Activated naive CD8-positive, alpha-beta T cell treated with anti-CD3 and anti-CD28 coated beads, Interleukin-2, amount 50 U/mL, for 16 hours (primary cell): ENCODE measurements at regions not wholly inside any gene's neighbourhood (a gene's known extent, or its start where the extent isn't known, plus 50 kb on each side); places are given as distances from the start of the nearest gene placed in this dataset.
"Not testable (repeated sequence)": the region's sequence is repeated elsewhere in the genome, so short reads cannot be mapped to it uniquely, and the experiment has no call there.

ENCODE experiments used
- DNase-seq: peaks from one replicate; pipeline ENCODE4 v3.0.0-alpha.2; 2020; ENCODE audit warnings: low read depth, low spot score

DNA sequence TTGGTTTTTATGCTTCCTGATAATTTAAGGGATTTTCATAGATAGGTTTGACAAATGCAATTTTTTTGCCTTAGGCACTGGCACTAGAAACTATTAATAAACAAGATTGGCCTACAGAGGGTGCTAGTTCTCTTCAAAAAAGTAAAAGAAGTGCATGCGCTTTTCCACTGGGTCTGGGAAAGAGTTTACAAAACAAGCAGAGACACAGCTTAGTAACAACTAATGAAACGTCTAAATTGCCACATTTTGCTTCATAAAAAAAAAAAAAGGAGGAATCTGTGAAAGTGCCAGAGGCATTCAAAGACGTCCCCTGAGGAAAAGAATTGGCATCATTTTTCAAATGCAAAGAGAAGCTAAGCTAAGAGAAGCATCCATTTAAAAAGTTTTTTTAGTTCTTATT lies 58.3 kb upstream of the EEA1 start:
- DNase-seq, result no peak

DNA sequence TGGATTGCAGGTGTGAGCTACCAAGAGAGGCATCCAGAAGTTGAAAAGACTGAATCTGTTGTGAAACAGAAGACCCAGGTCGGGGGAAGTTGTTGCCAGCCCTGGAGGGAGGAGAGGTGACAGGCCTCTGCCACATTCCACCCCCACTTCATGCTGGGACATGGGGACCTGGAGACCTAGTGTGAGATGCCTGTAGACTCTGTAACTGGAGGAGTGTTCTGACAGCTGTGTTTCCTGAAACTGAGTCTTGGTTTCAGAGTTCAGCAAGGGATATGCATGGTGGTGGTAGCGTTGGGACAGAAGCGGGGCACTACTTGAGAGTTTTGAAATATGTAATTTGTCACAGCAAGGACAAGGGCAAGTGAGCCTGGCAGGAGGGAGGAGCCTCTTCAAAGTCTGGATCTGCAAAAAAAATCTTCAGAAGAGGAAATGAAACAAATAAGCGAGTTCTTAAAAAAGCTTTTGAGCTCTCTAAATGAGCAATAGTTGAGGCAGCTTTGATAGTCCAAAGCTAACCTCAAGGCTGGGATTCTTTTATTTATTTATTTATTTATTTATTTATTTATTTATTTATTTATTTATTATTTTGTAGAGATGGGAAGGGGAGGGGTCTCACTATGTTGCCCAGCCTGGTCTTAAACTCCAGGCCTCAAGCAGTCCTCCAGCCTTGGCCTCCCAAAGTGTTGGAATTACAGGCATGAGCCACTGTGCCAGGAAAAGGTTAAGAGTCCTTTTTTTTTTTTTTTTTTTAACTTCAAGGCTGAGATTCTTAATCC lies 58.9 kb upstream of the EEA1 start:
- no peak for DNase-seq

DNA sequence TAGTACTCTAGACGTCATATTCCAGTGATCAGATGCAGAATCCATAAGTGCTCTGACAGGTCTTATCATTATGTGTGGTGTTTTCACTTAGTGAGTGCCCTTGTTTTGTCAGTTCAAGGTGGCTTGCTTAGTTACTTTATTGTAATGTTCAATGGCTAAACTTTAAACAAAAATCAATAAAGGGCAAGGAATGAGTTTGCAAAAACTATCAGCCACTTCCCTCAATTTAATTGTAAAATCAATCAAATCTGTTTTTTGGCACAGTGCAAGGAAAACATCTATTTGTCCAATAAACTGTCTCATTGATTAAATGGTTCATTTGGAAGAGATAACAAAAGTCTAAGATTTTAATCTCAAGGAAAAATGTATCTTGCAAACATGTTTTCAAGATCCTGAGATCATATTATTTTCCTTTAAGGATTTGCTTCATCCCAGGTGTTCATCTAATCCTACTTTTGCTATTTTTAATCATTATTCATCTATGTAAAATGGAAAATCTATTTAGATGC lies 59.6 kb upstream of the EEA1 start:
- no peak for DNase-seq

DNA sequence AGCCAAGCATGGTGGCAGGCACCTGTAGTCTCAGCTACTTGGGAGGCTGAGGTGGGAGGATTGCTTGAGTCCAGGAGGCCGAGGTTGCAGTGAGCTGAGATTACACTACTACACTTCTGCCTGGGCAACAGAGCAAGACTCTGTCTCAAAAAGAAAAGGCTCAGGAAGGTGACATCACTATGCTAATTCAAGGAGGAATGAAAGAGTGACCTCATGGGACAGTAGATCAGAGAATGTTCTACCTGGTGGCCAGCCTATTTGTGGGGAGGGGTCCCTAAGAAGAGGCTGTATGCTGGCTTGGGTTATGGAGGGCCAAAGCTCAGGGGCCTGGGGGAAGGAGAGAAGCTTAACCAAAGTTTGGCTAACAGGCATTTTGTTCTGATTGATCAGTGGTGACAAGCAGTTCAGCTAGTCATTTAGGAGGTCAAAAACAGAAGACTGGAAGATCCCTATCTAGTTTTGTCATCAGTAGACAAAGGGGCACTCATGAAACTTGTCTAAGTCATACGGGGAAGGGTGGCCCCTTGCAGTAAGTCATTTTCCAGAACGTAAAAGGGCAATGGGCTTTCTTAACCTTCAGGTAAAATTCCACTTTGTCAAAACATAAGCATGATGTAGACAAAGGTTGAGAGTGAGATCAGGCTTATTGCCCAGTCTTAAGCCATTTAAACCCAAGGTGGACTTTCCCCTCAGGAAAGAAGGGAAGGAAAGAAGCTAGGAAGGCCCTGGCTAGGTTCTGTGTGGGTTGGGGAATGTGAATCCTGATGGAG lies 60.8 kb upstream of the EEA1 start:
- no peak for DNase-seq

DNA sequence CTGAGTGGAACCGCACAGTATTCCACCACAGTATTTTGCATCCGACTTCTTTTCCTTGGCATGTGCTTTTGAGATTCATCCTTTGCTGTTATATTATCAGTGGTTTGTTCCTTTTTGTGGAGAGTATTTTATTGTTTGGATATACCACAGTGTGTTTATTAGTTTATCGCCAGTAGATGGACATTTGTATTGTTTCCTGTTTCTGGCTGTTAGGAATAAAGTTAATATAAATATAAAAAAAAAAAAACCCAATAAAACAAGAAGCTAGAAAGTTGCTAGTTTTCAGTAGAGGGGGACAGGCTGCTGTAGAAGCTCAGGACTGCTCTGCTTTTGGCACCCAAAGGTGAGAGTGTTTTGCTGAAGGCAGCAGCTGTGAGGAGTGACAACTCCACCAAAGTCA lies 62.0 kb upstream of the EEA1 start:
- DNase-seq, result no peak

DNA sequence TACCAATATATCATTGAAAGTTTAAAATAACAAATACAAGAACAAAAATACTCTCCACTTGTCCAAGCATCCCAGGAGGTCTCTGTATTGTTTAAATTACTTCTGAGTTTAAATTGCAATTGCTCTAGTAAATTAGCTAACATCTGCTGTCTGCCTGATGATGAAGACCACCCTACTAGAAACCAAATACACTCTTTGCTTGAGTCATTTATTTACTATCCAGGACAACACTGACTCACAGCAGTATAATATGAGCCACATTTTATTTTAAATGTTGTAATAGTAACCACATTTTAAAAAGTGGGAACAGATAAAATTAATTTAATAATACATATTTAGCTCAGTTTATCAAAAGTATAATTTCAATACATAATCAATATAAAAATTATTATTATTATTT lies 62.9 kb upstream of the EEA1 start:
- no peak for DNase-seq

DNA sequence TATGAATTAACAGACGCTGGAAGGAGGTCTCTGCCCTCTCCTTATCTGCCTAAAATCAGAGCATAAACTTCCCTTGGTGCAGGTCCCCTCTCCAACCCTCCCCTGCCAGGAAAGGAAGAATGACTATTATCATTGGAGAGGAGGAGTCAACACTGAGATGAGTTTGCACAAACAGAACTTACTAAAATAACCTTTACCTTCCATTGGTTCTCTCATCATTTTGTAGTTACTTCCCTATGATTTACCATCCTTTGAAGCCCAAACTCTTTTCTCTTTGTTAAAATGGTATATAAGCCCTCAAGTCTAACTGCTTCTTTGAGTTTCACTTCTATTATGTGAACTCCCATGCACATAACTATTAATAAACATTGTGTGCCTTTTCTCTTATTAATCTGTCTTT lies 64.2 kb upstream of the EEA1 start:
- DNase-seq, result no peak

DNA sequence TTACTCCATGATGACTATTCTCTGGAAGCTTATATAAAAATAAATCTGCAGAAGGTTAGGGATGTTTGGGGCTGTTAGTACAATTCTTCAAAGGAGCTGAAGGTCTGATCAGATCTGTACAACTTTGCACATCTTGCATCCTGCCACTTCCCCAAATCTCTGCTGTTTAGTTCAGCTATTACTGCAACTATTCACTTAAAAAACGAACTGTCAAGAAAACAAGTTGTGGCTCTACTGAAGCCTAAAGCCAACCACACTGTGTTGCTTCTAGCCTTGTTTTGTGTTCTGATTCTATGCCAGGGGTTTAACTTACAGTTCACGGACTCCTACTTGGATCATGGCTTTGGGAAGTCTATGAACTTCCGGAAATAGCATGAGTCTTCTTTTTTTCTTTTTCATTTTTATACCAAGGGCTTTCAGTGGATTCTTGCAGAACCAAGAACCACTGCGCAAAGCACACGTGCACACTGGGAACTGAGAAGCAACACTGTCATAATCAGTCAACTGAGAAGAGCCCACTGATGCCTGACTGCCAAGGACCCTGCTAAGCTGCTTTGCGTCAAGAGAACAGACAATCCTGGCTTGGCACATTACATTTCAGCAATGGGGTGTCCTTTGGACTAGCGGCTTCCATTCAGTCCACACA lies 66.3 kb upstream of the EEA1 start:
- no peak for DNase-seq

DNA sequence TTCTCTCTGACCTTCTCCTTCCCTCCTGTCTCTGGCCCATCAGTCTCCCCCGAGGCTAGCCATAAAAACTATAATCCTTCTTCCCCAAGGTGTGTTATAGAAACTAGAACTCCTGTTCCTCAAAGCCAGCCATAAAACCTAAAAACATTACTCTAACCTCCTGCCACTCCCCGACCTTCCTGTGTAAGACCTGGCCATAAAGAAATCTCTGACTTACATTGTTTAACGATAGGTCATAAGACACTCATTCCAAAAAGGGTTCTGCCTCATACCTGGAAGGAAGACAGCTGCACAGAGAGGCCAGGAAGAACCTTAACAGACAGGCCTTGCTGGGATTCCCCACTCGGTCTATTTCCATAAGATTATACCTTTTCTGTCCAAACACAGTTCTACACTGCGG lies 70.9 kb upstream of the EEA1 start:
- DNase-seq, result no peak

DNA sequence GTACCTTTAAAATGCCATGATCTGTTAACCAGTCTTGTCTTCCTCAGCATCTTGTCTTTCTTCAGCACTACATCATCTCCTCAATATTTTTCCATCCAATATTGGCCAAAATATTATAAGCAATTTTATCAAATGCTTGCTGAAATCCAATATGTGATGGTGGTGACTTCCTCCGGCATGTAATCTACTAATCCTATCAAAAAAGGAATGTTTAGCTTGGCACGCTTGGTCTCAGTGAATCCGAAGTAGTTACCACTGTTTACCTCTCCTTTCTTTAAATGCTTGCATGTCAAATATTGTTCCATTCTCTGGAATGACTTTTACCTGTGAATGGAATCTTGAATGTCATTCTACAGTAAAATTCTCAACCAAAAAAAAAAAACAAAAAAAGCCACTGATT lies 72.3 kb upstream of the EEA1 start:
- DNase-seq, result no peak

DNA sequence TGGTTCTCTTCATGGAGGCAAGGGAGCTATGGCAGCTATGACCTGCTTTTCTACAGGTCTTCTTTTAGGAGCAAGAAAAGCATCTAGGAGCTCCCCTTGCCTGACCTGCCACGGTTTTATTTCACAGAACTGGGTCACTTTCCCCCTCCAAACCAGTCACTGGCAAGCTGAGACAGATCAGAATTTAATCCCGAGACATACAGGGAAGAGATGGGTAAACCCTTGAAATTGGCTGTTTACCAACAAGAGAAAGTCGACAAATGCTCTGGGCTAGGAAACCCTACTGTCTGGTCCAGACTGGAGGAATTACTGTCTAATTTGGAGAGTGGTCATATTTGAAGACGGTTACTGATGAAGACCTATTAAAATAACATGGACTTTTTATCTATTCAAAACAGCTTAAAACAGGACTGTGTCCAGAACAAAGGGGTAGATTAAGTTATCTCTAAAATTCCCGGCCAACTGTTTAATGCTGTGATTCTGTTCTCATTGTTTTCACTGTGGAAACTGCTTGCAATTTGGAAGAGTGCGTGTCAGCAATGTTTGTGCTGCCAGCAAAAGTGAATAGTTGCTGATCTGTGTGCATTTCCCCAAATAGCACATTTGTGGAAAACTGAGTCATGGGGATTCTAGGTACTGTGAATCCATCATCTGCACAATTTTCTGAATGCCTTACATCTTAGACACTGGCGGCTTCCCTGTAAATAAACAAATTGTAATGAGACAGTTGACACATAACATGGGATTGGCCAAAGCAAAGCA lies 73.4 kb upstream of the EEA1 start:
- DNase-seq, result no peak

DNA sequence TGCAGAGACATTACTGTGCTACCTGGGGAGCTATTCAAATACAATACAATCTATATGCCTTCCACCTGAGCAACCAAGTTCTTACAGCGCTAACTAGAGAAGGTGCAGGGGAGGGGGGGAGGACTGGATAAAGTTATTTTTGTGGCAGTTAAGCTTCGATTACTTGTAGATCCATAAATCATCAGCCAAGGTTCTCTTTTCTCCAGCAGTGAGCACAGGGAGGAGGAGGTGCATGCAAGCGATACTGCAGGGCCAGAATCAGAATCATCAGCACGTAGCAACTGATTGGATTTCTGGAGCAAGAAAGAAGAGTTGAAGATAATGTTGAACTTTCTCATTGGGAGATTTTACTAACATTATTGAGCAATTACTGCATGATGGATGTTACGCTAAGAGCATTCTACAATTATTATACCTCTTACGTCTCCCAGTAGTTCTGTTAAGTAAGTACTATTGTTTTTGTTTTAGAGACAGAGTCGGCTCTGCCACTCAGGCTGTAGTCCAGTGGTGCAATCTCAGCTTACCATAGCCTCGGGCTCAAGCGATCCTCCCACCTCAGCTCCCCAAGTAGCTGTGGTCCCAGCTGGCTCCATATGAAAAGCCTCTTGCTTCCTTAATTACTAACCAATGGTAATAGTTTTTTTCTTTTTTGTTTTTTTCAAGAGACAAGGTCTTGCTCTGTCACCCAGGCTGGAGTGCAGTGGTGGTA lies 74.6 kb upstream of the EEA1 start:
- no peak for DNase-seq

DNA sequence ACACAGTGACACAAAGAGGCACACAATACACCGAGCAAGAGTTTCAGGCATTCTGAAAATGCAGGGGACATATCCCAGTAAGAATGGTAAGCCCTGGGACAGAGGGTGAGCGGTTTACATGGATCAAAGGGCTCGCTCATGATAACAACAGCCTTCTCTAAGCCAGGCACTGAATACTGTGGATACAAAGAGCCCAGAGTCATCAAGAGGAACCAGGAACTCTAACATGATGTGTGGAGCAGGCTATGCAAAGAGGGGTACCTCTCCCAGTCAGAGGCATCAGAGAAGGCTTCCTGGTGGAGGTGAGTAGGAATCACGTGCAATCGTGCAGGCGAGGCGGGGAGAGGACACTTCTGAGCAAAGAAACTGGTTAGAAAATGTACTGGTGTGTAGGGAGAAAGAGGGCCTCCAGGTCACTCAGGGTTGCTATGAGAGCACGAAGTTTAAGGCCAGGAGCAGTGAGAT lies 76.9 kb upstream of the EEA1 start:
- no peak for DNase-seq

DNA sequence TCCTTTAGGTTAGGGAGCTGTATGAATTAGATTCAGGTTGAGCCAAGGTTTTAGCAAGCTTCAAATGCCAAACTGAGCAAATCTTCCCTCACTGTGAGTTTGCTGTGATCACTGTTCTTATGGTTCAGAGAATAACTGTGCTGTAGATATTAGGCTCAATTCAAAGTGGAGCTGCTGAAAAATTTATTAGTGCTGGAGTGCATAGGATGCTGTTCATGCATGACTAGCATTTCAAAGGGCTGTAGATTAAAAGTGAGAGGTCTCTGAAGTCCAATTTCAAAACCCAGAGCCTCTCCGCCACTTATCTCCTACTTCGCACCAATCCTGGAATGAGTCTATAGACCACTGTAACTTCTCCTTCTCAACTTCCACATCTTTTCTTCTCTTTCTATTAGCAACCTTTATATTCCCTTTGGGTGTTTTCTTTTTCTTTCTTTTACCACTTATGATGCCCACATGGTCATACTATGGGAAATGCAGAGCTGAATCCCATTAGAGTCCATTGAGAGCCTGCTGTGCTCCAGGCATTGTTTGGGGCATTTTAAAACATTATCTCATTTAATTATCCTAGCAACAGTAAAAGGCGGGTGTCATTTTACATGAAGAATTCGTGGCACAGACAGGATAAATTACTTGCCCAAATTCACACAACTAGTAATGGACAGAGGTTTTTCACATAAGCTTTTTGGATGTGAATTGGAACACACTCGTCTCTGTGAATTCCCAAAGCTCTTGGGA lies 77.5 kb upstream of the EEA1 start:
- DNase-seq, result no peak

DNA sequence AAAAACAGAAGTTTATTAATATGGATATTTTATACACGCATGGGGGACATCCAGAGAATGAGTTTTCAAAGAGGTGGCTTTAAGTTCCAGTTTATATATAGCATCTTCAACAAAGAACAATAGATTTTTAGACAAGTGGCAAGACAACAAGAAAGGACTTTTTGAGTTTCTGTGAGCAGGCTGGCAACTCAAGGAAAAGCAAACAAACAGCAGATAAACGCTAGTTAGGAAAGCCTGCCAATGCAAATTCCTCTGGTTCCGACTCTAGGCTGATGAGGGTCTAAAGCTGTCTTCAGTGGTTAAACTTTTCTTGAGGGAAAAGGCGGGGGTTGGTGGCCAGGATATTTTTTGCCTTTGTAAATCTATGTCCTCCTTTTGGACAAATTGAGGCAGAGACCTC lies 78.4 kb upstream of the EEA1 start:
- DNase-seq, result no peak

DNA sequence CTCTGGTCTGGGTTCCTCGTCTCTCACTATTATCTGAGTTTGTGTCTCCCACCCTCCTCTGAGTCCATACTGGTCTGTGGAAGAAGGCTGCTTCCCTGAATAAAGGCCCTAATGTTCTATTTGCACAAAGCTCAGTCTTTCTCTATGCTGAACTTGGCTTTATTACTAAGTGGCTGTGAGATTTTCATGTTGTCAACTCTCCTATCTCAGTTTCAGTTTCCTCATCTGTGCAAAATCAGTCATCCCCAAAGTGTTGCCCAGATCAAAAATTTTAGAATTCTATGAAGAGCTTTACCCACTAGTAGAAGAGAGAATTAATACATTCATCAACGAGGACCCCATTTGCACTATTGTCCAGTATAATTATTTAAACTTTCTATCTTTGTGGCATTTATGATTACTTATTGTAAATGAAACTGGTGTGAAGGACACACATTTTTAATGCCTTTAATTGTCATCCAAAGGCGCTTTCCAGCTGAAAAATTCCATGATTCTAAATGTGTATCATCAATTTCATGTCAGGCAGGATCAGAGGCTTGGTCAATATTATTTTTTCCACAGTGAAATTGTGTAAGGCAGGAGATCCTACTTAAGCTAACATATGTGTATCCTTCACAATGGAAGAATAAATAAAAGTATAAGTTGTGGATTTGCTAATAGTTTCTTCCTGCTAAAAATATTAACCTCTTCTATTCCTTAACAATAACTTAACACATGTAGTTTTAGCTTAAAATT lies 79.1 kb upstream of the EEA1 start:
- no peak for DNase-seq

DNA sequence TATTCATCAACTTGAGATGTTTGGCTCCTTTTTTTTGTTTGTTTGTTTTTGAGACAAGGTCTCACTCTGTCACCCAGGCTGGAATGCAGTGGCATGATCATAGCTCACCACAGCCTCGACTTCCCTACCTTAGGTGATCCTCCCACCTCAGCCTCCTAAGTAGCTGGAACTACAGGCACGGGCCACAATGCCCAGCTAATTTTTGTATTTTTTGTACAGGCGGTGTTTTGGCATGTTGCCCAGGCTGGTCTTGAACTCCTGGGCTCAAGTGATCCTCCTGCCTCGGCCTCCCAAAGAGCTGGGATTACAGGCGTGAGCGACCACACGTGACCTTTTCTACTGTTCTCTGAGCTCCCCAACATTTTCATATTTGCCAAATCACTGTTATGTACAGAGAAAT lies 79.8 kb upstream of the EEA1 start:
- DNase-seq, result not testable (repeated sequence)

DNA sequence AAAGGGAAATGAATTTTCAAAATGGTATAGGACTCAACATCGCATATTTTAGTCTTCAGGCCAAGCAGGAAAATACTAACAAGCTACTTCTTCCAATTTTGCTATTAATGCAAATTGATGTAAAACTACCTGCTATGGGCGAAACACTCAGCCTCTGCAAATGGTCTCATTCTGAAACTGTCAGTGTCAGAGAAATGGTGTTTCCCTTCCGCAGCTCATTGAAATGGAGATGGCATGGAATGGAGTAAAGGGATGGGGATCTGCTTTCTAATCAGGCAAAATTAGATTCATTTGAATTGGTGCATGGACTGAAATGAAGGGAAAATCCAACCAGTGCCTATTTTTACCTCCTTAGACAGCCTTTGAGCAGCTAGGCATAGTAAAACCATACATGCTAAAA lies 80.4 kb upstream of the EEA1 start:
- DNase-seq, result no peak

DNA sequence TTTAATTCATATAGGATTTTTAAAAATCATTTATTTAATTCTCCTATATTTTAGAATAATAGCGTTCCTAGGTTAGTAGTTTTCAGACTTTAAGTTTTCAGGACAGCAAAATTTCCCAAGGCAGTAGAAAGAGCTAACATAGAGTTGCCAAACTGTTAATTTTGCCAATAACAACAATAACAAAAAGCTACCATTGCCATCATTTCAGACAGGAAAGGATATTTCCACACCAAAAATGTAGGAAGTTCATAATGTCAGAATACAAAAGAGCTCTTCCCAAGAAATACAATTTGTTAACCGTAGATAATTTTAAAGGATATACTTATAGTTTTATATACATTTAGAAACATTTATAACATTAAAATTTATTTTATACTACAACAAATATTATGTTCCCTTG lies 81.4 kb upstream of the EEA1 start:
- no peak for DNase-seq

DNA sequence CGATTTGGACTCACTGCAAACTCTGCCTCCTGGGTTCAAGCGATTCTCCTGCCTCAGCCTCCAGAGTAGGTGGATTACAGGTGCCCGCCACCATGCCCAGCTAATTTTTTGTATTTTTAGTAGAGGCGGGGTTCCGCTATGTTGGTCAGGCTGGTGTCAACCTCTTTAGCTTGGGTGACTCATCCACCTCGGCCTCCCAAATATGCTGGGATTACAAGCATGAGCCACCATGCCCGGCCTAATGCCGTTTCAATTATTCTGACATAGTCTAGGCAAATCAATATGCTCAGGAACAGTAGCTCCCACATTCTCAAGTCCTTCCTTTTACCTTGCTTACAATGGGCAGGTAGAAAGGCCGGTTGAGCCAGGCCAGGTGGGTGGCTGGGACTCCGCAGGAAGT lies 82.0 kb upstream of the EEA1 start:
- DNase-seq, result no peak
